ENCODE measurements at regions not wholly inside any gene's neighbourhood (a gene's known extent, or its start where the extent isn't known, plus 50 kb on each side); places are given as distances from the start of the nearest gene placed in this dataset.

DNA sequence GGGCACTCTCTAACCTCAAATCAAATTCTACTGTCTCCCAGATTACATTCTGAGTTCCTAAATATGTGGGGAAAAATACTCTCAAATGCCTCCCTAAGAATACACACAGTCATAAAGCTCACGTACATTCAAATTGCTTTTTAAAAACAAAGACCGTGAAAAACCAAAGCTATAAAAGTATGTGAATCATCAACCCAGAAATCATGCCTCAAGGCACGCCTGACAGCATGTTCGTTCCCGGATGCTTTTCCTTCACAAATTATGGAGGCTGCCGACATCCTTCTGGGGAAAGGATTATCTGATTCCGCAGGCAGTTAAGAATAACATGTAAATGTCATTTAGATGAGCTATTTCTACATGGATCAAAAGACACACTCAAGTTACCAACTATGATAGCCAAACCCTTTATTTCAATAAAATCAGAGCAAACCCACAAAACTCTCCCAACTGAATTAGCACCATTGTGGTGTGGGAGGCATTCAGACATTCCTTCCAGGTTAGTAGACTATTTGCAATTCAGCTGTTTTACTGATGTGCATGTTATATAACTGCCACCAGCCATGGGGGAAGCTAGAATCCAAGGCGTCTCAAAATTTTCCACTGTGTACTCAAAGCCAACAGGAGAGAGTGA is 398.2 kb upstream of the TRIB2 start:
- DNase-seq (ENCODE audit: low read depth): peak; percentile 81
- TF ChIP-seq, protein P1, sequence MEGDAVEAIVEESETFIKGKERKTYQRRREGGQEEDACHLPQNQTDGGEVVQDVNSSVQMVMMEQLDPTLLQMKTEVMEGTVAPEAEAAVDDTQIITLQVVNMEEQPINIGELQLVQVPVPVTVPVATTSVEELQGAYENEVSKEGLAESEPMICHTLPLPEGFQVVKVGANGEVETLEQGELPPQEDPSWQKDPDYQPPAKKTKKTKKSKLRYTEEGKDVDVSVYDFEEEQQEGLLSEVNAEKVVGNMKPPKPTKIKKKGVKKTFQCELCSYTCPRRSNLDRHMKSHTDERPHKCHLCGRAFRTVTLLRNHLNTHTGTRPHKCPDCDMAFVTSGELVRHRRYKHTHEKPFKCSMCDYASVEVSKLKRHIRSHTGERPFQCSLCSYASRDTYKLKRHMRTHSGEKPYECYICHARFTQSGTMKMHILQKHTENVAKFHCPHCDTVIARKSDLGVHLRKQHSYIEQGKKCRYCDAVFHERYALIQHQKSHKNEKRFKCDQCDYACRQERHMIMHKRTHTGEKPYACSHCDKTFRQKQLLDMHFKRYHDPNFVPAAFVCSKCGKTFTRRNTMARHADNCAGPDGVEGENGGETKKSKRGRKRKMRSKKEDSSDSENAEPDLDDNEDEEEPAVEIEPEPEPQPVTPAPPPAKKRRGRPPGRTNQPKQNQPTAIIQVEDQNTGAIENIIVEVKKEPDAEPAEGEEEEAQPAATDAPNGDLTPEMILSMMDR (conservative IDR thresholded peaks at IDR 0.05; ENCODE audit: low read depth, low read length): no peak
- H3K4me3 ChIP-seq (ENCODE audit: low read depth, low read length): no peak overlapping the region

DNA sequence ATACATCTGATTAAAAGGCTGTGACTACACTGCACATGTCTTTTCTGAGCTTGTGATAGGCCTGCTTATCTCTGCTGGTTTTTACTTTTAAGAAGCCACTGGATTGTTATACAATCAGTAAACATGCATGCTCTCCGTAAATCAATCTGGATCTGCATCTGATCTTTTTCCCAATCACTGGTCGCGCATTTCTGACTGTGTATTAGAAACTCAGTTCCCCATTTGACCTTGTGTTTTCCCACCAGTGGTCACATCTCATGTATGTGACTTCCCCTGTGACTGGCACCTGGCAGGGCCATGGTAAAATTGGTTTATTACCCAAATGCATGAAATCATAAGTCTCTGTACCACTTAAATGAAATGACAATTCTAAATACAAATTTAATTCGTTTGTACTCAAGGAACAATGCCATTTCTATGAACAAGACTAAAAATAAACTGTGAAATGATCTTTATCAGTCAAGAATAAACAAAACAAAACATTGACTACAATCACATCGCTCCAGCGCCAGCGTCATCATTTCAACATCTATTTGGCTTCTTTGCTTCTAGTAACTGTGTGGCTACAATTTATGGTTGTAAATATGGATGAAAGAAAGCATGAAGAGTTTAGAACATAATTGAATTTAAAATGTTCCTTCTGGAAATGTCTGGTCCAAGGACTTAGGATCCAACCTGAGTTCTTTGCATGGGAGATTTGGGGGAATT is 396.6 kb upstream of the TRIB2 start:
- TF ChIP-seq, protein P1 (conservative IDR thresholded peaks at IDR 0.05; ENCODE audit: low read depth, low read length): no peak
- H3K4me3 ChIP-seq (ENCODE audit: low read depth, low read length): no peak overlapping the region
- no peak for DNase-seq (ENCODE audit: low read depth)

DNA sequence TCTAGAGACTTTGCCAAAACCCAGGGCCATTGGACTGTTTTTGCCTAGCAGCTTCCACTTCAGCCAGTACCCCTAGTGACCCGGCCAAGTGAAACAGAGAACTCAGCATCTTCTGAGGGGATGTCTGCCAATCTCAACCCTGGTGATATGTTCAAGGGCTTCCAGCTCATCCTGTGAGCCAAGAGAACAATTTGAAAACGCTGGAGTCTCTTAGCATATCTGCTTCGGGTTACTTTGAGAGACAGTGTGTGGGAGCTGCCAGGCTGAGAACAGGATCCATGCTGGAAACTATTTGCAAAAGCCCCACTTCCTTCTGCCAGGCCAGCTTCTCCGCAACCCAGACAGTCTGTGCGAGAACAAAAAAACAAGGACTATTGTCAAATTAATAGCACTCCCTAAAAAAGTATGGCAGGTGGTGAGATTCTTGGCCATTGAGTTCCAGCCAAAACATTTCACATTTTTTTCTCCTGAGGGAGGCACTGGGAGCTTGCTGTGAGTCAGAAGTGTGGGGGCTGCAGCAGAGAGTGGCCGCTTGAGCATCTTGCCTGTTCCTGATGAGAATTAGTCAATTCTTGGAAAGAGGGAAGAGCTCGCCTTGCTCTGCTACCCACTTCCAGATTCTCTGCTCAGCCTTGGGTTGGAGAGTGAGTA is 395.6 kb upstream of the TRIB2 start:
- no peak for DNase-seq (ENCODE audit: low read depth)
- H3K4me3 ChIP-seq (ENCODE audit: low read depth, low read length): no peak overlapping the region
- TF ChIP-seq, protein P1 (conservative IDR thresholded peaks at IDR 0.05; ENCODE audit: low read depth, low read length): peak; percentile 15

DNA sequence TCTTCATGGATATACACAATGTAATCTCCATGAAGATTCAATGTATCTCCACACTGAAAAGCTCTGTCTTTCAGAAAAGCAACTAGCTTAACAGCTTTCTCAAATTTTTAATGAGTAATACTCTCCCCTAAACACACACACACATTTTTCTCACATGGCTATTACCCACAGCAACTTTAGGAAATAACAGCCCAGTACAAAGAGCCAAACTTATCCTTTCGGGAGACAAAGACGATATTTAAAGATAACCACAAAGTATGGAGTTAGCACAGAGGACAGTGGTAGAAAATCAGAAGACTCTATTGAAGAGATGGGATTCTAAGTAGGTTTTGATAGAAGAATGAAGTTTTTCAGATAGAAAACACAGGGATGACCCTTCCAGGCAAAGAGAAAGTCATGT is 394.9 kb upstream of the TRIB2 start:
- H3K4me3 ChIP-seq (ENCODE audit: low read depth, low read length): no peak overlapping the region
- TF ChIP-seq, protein P1 (conservative IDR thresholded peaks at IDR 0.05; ENCODE audit: low read depth, low read length): no peak
- DNase-seq (ENCODE audit: low read depth): no peak

DNA sequence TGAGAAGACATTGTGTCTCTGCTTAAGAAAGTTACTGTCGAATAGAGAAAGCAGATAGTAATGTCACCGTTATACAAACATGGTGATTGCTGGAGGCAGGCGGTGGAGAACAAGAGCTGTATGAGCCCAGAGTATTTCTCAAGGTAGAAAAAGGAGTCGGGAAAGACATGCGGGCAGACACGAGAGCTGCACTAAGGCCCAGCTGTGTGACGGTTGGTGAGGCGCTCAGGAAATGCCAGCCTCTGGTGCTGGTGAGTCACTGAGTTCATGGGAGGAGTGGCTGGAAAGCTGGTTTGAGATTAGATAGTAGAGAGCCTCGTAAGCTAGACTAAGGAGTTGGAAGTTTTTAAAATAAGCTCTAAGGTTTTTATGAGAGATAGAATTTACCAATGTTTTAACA is 390.9 kb upstream of the TRIB2 start:
- H3K4me3 ChIP-seq (ENCODE audit: low read depth, low read length): no peak overlapping the region
- TF ChIP-seq, protein P1 (conservative IDR thresholded peaks at IDR 0.05; ENCODE audit: low read depth, low read length): no peak
- DNase-seq (ENCODE audit: low read depth): no peak

DNA sequence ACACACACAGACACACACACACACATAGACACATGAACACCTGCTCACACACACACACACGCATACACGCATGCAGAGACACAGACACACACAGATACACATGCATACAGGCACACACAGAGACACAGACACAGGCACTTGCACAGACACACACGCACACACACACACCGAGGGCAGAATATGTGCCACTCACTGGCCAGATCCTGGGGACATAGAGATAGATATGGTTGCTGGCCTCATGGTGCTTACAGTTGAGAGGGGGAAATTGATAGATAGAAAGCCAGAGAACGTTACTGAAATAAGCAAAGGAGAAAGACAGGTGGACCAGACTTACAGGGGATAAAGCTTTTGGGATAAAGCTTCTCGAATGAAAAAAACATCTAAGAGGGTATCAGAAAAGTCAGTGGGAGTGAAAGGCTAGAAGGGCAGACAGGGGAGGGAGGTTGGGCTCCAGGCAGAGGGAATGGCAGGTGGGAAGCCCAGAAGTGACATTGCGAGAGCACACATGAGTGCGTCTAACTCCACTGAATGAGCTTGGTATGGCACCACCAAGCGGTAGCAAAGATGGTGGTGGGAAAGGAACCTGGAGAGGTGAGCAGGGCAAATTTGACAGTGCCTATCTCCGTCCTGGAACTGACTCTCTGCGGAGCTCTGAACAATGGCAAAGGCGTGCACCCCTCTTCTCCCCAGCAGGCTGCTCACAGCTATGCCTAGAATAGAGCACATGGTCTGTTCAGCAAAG is 390.1 kb upstream of the TRIB2 start:
- H3K4me3 ChIP-seq (ENCODE audit: low read depth, low read length): no peak overlapping the region
- no peak for DNase-seq (ENCODE audit: low read depth)
- TF ChIP-seq, protein P1 (conservative IDR thresholded peaks at IDR 0.05; ENCODE audit: low read depth, low read length): peak; percentile 46

All from epithelial cell of proximal tubule (primary cell).